Tibial artery (tissue), 4 donors: ENCODE measurements at regions not wholly inside any gene's neighbourhood (a gene's known extent, or its start where the extent isn't known, plus 50 kb on each side); places are given as distances from the start of the nearest gene placed in this dataset.

Source experiments
- DNase-seq, 2 donors: peaks; one replicate each; pipeline ENCODE4 v3.0.0-alpha.2; 2019
- H3K27ac ChIP-seq, 2 donors: fragments of 200-600 bp; sonication (generic) in 1 of 2; 1 replicate in 1 of 2; 2 replicates in 1 of 2; pipeline ENCODE4 v1.5.1; 2018 to 2019; ENCODE audit warnings: mild to moderate bottlenecking in 1 of 2
- H3K27me3 ChIP-seq, 2 donors: fragments of 200-600 bp; sonication (generic) in 1 of 2; one replicate each; pipeline versions ENCODE4 v1.5.1 to v1.6.0; 2016 to 2019
- H3K36me3 ChIP-seq, 3 donors: fragments of 200-600 bp; sonication (generic) in 2 of 3; one replicate each; pipeline ENCODE4 v1.5.1; 2016 to 2019; ENCODE audit warnings: mild to moderate bottlenecking in 2 of 3
- H3K4me1 ChIP-seq, 4 donors: fragments of 200-600 bp; sonication (generic) in 2 of 4; 1 replicate in 3 of 4; 2 replicates in 1 of 4; pipeline ENCODE4 v1.5.1; 2016 to 2019
- H3K4me3 ChIP-seq, 2 donors: fragments of 200-600 bp; sonication (generic) in 1 of 2; 1 replicate in 1 of 2; 2 replicates in 1 of 2; pipeline ENCODE4 v1.5.1; 2018 to 2019; ENCODE audit warnings: mild to moderate bottlenecking in 2 of 2
- H3K9me3 ChIP-seq, 3 donors: fragments of 200-600 bp; sonication (generic) in 1 of 3; one replicate each; pipeline ENCODE4 v1.5.1; 2016 to 2019
- intact Hi-C: fragments of 100-400 bp; cut with DNase I; formaldehyde crosslinking; loops from one replicate; pipeline ENCODE4 v1.15.0; 2023; ENCODE audit warnings: low total_unique reads
- TF ChIP-seq, protein P1 (sequence below), 2 experiments: fragments of 200-600 bp in 1 of 2; fragments of 450-650 bp in 1 of 2; IDR thresholded peaks; one replicate each; pipeline ENCODE4 v1.5.1; 2017 to 2019; ENCODE audit warnings: antibody characterized with exemption in 2 of 2, mild to moderate bottlenecking in 1 of 2, moderate library complexity in 1 of 2

DNA sequence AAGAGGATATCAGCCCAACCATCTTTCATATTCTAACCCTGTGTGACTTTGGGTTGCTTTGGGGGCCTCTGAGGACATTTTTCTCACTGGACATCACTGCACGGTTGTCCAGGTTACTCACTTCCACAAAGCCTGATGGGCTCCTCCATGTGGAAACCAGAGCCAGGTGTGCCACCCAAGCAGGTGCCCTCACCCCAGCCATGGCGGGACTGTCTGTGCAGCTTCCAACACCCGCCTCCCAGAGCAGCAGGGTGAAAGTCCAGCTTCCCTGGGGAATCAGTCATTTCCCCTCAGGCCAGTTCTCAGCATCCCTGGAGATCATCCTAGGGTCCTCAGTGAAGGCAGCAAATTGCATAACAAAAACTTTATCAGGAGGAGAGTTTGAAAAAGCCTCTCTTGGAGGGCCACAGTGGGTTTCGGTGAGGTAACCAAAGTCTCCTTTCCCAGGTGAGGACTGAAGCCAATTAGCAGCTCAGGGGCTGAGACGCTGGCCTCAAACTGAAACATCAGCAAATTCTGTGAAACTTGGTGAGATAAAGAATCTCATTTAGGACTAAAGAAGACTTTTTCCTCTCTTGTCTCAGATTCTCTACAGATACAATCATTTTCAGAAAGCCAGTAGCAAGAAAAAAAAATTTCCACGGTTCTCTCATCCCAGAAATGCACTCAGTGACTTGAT lies 289.6 kb upstream of the CDH4 start:
- DNase-seq, result no peak
- intact Hi-C loops, result no loop called here
- Histone ChIP-seq H3K4me1 (no peaks in the 10 kb centered on the region), H3K4me3 (no peak overlapping the region), H3K36me3 (no peaks in the 10 kb centered on the region), H3K27ac (no peak overlapping the region), H3K9me3 (no peaks in the 10 kb centered on the region), H3K27me3 (no peaks in the 10 kb centered on the region)
- TF ChIP-seq, protein P1, sequence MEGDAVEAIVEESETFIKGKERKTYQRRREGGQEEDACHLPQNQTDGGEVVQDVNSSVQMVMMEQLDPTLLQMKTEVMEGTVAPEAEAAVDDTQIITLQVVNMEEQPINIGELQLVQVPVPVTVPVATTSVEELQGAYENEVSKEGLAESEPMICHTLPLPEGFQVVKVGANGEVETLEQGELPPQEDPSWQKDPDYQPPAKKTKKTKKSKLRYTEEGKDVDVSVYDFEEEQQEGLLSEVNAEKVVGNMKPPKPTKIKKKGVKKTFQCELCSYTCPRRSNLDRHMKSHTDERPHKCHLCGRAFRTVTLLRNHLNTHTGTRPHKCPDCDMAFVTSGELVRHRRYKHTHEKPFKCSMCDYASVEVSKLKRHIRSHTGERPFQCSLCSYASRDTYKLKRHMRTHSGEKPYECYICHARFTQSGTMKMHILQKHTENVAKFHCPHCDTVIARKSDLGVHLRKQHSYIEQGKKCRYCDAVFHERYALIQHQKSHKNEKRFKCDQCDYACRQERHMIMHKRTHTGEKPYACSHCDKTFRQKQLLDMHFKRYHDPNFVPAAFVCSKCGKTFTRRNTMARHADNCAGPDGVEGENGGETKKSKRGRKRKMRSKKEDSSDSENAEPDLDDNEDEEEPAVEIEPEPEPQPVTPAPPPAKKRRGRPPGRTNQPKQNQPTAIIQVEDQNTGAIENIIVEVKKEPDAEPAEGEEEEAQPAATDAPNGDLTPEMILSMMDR (IDR thresholded peaks at IDR 0.05), result no peak

DNA sequence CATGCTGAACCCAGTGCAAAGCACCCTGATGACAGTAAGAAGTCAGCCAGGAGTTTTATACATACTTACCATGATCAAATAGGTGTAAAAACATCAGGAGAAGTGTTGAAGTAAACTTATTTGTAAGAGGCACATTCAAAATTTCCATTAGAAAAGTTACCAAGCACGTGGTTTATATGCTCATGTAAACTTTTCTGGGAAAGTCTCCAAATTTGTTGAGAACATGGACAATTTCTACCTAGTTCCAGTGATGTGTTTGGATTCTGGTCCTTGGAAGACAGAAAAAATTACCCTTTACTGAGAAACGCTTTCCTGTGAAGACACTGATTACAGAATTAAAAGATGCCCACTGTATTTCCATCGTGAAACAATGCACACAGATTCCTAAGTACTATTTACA lies 288.9 kb upstream of the CDH4 start:
- DNase-seq, result no peak
- no peaks in the 10 kb centered on the region for H3K9me3 ChIP-seq
- no peak overlapping the region for H3K27ac ChIP-seq
- no peaks in the 10 kb centered on the region for H3K4me1 ChIP-seq
- no peak overlapping the region for H3K4me3 ChIP-seq
- intact Hi-C loops, result no loop called here
- no peaks in the 10 kb centered on the region for H3K36me3 ChIP-seq
- TF ChIP-seq, protein P1 (IDR thresholded peaks at IDR 0.05), result no peak
- H3K27me3 ChIP-seq, result no peaks in the 10 kb centered on the region

DNA sequence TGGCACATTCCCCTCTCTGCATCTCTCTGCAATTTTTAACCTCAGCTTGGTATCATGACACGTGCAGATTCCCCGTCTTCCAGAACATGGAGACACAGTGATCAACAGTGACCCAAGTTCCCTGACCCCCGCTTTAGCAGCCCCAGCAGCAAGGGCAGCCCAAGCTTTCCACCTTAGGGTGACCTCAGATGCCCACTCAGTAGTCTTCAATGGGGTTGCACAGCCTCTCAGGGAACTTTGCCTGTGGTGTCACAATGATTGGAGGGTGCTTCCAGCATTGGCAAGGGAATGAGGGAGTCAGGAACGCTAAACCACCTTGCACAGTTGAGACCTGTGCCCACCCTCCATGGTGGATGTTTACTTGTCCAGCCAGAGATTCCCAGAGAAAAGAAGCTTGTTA lies 287.1 kb upstream of the CDH4 start:
- Histone ChIP-seq H3K9me3 (no peaks in the 10 kb centered on the region), H3K27me3 (no peaks in the 10 kb centered on the region), H3K27ac (no peak overlapping the region), H3K4me1 (no peaks in the 10 kb centered on the region), H3K36me3 (no peaks in the 10 kb centered on the region), H3K4me3 (no peak overlapping the region)
- intact Hi-C loops, result no loop called here
- TF ChIP-seq, protein P1 (IDR thresholded peaks at IDR 0.05), result no peak
- no peak for DNase-seq

DNA sequence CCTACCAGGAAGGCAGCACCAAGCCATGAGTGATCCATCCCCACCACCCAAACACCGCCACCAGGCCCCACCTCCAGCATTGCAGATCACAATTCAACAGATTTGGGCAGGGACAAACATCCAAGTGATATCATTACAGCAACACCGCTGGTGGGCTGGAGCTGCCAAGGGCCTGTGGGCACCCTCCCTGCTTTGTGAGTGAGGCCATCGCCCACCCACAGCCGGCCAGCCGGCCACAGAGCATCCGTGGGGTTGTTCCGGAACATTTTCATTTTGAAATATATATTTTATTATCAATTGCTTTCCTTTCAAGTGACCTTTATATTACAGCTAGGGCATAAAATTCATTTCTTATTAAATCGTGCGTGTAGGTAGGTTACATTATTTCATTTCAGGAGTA lies 286.0 kb upstream of the CDH4 start:
- intact Hi-C loops, result no loop called here
- no peak for DNase-seq

DNA sequence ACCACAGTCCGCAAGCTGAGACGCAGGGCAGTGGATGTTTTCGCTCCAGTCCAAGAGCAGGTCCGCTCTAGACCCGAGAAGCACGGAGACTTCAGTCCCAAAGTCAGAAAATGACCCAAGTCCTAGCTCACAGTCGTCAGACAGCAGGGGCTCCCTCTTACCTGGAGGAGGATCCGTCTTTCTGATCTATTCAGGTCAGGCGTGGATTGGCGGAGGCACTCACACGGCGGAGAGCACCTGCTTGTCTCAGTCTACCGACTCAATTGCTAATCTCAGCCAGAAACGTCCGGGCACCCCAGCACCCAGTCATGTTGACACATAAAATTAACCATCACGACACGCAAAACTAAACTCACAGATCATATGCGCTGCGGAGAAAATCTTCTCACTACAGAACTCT lies 285.3 kb upstream of the CDH4 start:
- intact Hi-C loops, result no loop called here
- H3K4me1 ChIP-seq, result no peaks in the 10 kb centered on the region
- H3K36me3 ChIP-seq, result no peaks in the 10 kb centered on the region
- no peak for DNase-seq
- no peak overlapping the region for H3K27ac ChIP-seq
- TF ChIP-seq, protein P1 (IDR thresholded peaks at IDR 0.05), result no peak
- no peaks in the 10 kb centered on the region for H3K27me3 ChIP-seq
- H3K4me3 ChIP-seq, result no peak overlapping the region
- no peaks in the 10 kb centered on the region for H3K9me3 ChIP-seq

More for the DNA sequence above, 286.0 kb upstream of the CDH4 start:
- Histone ChIP-seq H3K9me3 (no peaks in the 10 kb centered on the region), H3K36me3 (no peaks in the 10 kb centered on the region), H3K27ac (no peak overlapping the region), H3K4me3 (no peak overlapping the region), H3K27me3 (no peaks in the 10 kb centered on the region), H3K4me1 (no peaks in the 10 kb centered on the region)
- TF ChIP-seq, protein P1 (IDR thresholded peaks at IDR 0.05), result no peak
